Suppressor macrophage treated with lipopolysaccharide for 1 hour (primary cell): ENCODE measurements at regions not wholly inside any gene's neighbourhood (a gene's known extent, or its start where the extent isn't known, plus 50 kb on each side); places are given as distances from the start of the nearest gene placed in this dataset.
"Not testable (repeated sequence)": the region's sequence is repeated elsewhere in the genome, so short reads cannot be mapped to it uniquely, and the experiment has no call there.

Experiments used
- DNase-seq, 3 donors: peaks; one replicate each; pipeline ENCODE4 v3.0.0-alpha.2; 2020 to 2022

DNA sequence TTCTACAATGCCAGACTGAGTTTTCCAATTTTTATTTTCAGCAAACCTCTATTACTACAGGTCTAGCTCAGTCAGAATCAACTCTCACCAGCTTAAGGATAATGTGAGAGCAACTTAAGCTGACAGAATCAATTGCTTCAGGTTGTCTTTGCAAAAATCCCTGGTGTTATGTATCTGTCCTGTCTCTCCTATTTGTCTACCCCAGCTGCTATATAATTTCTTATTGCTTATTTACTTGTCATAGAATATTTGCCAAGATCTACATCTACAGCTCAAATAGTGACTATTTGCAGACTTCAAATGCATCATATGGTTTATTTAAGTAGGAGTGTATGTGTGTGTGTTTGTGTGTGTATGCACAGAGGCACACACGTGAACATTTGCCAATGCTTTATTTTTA lies 54.1 kb downstream of the FOXG1 start:
- DNase-seq = no peak

GRCh38 chr14:28821993-28822392 lies 55.4 kb downstream of the FOXG1 start:
- DNase-seq = no peak

- no peak for DNase-seq
These were observed 56.7 kb downstream of the FOXG1 start for GRCh38 chr14:28823245-28823644.

- DNase-seq = no peak
These were observed 63.5 kb downstream of the FOXG1 start for GRCh38 chr14:28830115-28830534.

- DNase-seq = no peak
These were observed 64.5 kb downstream of the FOXG1 start for GRCh38 chr14:28831126-28831525.

GRCh38 chr14:28842569-28842968 lies 76.0 kb downstream of the FOXG1 start:
- DNase-seq = not testable (repeated sequence)

GRCh38 chr14:28867571-28867970 lies 101.0 kb downstream of the FOXG1 start:
- no peak for DNase-seq

DNA sequence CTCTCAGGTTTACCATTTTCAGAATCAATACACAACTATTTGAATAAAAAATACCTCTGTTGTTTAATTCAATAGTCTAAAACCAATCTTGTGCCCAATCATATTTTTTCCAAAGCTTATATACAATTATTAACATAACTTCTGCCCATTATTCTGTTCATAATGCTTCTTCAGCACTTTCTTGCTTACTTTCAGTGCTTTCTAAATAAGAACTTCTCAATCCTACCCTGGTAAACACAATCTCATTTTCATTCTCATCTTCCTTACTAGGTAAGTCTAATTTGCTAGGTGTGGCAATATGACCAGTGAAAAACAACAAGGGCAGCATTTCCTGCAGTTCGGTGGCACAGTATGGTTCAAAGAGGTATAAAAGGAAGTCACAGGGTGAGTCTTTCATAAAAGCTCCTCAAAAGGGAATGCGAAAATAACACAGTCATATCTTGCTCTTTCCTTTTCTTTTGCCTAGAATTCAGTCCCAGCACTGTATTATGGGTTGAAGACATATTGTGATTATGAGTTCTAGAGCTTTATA lies 103.5 kb downstream of the FOXG1 start:
- DNase-seq = no peak

GRCh38 chr14:28875934-28876571 lies 109.5 kb downstream of the FOXG1 start:
- no peak for DNase-seq

DNA sequence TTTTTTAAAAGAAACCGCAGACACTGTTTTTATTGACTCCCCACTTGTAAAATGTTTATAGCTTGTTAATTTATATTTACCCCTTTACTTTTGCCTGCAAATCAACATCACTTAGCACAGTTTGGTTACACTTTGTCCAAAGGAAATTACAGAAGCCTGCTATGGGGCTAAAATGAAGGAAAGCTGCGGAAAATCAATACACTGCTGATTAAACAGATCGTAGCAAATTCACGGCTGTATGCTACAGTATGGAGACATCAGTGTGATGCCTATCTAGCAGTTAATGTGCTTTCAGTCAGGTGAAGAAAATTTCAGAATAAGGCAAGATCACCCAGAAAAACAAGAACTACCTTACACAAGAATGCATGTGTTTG lies 110.0 kb downstream of the FOXG1 start:
- DNase-seq = no peak

DNA sequence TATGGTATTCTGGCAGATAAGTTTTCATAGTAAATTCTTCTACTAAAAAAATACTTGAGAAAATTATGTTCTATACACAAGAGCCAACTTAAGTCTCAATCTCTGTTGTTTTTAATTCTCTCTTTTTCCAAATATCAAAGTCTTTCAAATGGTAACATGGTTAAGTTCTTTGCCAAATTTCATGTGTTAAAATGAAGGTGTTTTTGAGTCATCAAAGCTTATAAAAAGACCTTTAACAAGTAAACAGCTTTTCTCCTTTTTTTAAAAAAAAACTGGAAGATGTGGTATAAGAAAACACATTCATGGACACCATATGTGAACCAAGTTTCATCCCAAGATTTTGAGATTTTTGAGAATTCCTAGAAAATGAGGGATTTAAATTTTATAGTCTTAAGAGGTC lies 111.3 kb downstream of the FOXG1 start:
- DNase-seq = no peak

DNA sequence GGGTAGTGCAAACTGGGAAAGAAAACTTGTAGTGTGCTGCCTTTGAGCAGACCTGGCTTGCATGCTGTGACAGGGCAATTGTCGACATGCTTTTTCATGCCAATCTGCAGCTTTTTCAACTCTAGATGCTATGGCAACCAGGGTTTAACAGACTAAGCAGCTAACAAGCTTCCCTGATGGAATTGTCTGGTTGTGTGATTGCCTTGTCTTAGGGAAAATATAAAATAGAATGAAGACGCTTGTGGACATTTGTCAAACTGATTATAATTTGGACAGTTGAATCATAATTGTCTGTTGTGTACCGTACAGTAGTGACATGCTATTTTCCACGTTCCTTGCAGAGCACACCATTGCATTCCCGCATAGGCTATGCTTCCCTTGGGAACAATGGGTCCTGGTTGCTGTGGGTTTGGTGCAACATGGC lies 113.0 kb downstream of the FOXG1 start:
- DNase-seq = no peak

- no peak for DNase-seq
These were observed 120.4 kb downstream of the FOXG1 start for GRCh38 chr14:28886940-28887339.

DNA sequence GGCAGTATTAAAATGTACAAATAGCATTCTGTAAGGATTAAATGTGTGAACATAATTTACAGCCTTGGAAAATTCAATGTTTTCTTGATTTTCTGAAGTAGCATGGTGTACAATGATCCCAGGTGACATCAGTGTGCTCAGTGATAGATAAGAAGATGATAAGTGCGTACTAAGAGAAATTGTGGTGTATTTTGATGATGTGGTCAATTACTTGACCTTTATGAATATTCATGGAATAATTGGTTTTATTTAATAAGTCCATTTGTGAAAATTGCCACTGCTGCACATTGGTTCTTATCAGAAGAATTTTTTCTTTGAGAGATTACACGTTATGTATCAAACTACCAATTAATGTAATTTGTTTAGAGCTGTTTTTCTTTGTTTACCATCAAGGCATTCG lies 128.8 kb downstream of the FOXG1 start:
- DNase-seq = no peak

- DNase-seq = no peak
These were observed 129.8 kb downstream of the FOXG1 start for GRCh38 chr14:28896337-28896736.

GRCh38 chr14:28901631-28902030 lies 135.0 kb downstream of the FOXG1 start:
- no peak for DNase-seq

- DNase-seq = no peak
These were observed 136.3 kb downstream of the FOXG1 start for GRCh38 chr14:28902930-28903329.

DNA sequence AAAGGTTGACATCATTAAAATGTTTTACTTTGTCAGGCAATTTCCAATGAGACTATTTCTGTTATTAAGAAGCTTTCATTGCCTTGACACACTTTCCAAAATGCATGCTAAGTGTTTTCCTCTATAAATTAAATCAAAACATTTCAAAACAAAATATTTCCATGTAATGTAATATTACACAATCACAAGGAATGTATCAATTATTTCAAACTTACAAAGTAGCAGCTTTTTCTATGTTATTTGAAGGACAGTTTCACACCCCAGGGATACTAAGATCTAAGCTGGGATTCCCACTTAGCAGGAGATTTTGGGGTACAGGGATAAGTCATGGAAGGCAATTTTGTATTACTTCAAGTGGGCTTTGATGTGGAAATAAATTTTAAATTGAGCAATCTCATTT lies 144.9 kb downstream of the FOXG1 start:
- no peak for DNase-seq

GRCh38 chr14:28913056-28913455 lies 146.5 kb downstream of the FOXG1 start:
- DNase-seq = no peak

- DNase-seq = no peak
These were observed 159.5 kb downstream of the FOXG1 start for GRCh38 chr14:28926122-28926521.

DNA sequence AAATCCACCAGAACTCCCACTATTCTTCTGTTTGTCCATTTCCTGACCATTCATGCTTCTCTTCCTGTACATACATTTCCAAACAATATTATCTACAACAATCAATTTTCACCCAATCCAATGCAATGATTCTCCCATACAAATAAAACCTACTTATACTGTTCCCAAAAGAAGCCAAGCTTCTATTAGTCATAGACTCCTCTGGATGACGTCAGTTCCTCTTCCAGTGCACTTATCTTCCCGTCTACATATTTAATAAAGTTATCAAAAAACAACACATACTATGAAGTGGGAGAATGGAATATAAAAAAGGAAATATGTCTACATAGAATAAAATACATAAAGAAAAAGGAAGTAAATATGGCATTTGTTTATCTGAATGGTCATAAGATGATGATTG lies 165.4 kb downstream of the FOXG1 start:
- DNase-seq = no peak

DNA sequence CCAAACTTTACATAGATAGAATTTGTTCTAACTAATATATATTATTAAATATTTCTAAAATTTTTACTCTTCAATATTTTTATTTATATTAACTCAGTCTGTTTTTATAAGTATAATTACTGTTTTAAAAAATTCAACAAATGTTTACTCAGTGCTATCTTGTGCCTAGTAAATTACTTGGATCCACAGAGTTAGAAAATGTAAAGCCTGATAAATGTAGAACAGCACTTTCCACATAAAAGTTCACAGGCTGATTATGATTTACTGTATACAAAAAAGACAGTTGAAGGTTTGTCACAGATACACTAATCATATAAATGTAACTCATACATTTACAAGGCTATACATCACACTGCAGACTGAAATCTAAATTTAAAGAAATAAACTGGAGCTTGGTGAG lies 170.0 kb downstream of the FOXG1 start:
- no peak for DNase-seq

DNA sequence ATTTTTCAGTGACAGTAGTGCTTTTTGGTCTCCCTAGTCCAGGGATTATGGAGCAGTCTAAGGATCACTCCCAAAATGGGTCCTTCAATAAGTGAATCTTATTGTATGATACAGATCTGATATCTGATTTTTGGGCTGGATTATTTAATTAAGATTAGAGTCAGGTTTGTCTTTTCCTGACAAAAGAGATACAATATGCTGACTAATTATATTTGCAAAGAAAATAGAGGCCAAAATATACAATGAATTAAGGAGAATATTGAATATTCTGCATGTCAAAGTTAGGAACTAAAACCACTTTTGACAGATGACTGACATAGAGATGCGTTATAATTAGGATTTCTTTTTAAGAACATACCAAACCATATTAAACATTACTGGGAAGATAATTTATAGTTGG lies 175.2 kb downstream of the FOXG1 start:
- DNase-seq = no peak

DNA sequence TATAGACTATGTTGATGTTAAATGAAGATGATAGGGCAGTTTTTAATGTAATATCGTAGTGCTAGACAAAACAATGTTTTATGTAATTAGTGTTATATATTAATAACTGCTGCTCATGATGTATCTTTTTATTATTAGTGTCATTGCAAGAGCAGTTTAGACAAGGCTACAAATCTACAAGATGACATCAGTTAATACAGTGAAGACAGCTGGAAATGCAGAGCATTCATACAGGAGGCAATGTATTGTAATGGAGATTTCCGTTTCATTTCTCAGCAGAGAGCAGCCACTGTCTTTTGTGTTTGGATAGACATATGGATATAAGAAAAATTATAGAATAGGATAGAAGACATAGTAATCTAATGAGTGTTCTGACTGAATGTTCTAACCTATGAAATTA lies 178.0 kb downstream of the FOXG1 start:
- no peak for DNase-seq

GRCh38 chr14:28946267-28946666 lies 179.7 kb downstream of the FOXG1 start:
- no peak for DNase-seq
